ENCODE measurements at regions not wholly inside any gene's neighbourhood (a gene's known extent, or its start where the extent isn't known, plus 50 kb on each side); places are given as distances from the start of the nearest gene placed in this dataset.
"Not testable (repeated sequence)": the region's sequence is repeated elsewhere in the genome, so short reads cannot be mapped to it uniquely, and the experiment has no call there.

DNA sequence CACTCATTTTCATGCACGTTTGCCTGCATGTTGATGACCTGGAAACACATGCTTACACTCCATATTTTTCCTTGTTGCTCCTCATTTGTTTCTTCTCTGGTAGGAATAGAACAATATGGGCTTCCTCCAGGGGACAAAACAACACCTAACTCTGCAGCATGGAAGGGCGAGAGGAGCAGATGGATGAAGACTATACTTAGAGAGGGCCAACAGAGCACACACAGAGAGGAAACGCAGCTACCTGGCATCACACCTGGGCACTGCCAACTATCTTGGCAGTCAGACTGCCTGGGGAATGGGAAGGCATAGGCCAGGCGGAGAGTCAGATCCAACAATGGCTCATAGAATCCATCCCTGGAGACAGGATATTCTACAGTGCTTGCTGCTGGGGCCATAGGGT lies 290.9 kb downstream of the CD83 start:
- DNase-seq = no peak

DNA sequence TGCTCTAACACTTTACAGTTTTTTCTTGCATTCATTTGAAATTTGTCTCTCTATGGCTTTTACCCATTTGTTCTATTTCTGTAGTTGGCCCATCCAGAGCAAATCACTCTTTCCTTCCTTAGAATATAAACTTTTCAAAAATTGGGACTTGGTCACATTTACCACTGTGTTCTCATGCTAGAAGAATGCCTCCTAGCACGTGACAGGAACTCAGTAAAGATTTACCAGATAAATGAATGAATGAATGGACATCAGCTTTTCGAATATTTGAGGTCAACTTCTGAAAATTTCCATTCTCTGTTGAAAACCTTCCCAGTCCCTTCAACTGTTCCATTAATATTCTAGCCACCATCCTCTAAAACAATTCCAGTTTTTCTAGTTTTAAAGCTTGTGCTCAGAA lies 294.5 kb downstream of the CD83 start:
- DNase-seq = no peak

DNA sequence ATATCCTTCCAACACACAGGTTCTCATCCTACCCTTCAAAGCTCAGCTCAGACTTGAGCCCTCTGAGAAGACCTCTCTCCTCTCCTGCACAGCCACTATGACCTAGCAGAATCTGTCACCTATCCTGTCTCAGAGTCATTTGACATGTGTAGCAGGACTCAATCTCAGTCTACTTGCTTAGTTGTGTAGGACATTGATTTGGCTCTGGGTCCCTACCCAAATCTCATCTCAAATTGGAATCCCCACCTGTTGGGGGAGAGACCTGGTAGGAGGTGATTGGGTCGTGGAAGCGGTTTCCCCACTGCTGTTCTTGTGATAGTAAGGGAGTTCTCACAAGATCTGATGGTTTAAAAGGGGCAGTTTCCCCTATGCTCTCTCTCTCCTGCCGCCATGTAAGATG lies 297.9 kb downstream of the CD83 start:
- DNase-seq = no peak

DNA sequence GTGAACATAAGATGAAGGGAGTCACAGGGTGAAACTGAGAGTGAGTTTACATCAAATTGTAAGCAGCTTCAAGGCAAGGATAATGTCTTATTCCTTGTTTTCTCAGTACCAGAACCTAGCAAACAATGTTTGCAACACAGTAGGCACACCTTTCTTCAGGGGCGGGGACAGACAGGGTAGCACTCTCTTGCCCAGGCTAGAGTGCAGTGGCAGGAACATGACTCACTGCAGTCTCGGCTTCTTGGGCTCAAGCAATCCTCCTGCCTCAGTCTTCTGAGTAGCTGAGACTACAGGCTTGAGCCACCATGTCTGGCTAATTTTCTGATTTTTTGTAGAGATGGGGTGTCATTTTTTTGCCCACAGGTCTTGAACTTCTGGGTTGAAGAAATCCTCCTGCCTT lies 299.8 kb downstream of the CD83 start:
- DNase-seq = no peak

DNA sequence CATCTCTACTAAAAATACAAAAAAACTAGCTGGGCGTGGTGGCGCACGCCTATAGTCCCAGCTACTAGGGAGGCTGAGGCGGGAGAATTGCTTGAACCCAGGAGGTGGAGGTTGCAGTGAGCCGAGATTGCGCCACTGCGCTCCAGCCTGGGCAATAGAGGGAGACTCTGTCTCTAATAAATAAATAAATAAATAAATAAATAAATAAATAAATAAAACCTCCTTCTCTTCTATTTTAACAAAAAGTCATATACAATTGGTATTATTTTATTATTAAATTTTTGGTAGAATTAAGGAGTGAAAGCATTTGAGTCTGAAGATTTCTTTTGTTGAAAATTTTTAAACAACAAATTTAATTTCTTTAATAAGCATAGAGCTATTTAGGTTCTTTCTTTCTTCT lies 301.7 kb downstream of the CD83 start:
- not testable (repeated sequence) for DNase-seq

DNA sequence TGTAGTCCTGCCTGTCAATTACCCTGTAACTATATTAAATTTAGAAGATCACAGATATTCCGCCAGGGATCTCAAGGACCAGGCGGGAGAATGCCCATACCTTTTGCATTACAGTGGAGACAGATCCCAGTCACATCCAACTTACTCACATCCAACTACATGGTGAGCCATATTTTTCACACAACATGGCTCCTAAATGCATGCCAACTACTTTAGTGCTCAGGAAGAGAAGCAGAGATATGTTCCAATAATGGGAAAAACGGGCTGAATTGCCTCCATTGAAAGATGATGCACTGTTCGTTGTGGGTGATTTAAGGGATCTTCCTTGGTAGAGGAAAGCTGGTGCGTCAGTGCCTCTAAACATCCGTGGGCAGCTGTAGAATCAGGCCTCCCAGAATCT lies 304.5 kb downstream of the CD83 start:
- DNase-seq = no peak

DNA sequence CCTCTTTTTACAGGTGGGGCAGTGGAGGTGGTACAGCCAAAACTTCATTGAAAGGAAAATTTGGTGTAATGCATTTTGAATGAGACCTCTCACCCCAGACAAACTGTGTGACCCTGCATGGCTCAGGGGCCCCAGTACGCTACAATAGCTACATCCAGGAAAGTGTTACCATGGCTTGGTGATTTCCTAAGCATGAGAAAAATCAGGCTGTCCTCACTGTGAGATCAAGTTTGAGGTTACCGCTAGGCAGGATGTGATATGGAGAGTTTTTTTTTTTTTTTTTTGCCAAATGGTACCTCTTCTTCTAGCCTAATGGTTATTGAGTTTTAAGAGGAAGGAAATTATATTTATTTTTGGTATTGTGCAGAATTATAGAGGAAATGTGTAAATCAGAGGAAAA lies 305.3 kb downstream of the CD83 start:
- no peak for DNase-seq

DNA sequence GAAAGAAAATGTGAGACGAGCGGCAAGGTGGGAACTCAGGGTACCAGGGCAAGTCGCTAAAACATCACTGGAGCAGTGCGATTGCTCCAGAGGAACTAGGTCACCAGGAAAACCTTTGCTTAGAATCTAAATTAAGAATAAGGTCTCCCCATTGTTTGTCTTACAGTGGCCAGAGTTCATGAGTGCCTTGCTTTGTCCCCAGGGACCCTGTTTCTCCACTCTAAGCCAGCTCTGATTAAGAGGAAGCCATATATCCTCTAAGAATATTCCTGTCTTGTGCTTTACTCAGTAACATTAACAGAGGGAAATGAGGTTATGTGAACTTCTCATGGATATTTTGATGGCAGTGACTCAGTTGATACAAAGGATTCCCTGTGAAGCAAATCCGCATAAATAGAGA lies 305.8 kb downstream of the CD83 start:
- DNase-seq = no peak

DNA sequence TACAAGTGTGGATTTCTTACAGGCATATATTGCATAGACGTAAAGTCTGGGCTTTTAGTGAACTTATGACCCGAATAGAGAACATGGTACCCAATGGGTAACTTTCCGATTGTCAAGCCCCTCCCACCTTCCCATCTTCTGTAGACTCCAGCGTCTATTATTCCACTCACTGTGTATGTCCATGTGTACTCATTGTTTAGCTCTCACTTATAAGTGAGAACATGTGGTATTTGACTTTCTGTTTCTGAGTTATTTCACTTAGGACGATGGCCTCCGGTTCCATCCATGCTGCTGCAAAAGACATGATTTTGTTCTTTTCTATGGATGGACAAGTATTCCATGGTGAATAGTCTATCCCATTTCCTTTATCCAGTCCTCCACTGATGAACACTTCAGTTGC lies 306.4 kb downstream of the CD83 start:
- no peak for DNase-seq

DNA sequence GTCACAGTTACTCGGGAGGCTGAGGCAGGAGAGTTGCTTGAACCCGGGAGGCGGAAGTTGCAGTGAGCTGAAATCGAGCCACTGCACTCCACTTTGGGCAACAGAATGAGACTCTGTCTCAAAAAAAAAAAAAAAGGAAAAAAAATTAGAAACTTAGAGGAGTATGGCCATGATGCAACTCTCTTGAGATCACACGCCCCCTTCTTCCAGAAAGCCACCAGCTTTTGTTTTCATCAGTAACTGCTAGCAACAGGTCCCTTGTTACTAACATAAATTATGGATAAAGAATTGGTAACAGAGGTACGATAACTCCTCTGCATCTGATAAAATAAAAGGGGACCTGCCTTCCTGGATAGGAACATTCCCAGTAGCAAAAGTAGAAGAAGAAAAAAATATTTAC lies 308.2 kb downstream of the CD83 start:
- no peak for DNase-seq

DNA sequence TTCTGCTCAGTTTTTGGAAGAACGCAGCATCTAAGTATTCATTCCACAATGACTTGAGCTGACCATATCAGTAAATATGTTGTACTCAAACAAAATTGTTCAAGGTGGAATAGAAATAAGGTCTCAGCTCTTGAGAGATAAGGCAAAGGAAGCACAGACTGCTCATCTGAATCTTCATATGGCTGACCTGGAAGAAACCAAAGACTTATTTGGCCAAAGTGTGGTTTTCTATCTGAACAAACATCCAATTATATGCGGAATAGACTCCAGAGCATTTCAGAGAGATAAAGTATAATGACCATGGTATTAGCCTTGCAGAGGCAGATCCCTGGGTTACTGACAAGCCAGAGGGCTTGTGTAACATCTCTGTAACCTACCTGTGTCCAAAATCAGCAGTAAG lies 308.7 kb downstream of the CD83 start:
- DNase-seq = no peak

DNA sequence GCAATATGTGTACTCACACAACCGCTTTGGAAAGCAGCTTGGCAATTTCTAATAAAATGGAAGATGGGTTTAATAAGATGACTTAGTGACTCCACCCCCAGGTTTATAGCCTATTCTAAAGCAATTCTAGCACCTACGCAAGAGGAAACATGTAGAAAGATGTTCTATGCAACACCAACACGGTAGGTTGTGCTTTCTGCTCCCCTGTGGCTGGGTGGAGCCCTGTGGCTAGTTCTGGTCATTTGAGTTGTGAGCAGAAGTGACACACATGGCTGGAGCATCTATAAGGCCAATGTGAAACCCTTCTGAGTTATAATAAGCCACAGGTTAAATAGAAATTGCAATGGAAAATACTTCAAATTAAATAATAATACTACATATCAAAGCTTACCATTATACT lies 310.7 kb downstream of the CD83 start:
- DNase-seq = no peak

DNA sequence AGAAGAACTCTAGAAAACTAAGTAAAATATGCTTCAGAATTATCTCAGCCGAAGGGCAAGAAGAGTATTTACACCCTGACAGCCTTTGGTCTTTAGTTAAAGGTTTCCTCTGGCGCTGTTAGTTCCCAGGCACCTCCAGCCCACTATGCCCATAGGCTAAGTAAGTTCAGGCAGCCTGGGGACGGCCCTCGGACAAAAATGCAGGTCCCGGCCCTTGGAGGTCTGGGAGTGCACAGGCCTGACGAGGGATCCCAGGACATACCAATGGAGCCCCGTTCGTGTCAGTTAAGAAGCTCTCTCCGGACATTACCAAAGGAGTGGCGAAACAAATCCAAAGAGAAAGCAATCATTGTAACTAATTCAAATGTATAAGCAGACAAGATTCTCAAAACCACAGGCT lies 311.8 kb downstream of the CD83 start:
- DNase-seq = no peak

DNA sequence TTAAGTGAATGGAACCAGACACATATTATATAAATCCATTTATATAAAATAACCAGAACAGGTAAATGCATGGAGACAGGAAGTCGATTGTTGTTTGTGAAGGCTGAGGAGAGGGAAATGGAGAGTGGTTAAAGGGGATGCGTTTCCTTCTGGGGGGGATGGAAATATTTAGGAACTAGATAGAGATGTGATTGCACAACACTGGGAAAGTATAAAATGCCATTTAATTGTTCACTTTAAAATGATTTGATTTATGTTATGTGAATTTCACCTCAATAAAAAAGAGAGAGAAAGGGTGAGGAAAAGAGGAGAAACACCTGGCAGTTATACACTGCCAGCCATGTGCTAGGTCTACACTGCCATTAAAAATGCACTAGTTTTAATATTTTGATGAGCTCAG lies 312.6 kb downstream of the CD83 start:
- no peak for DNase-seq

DNA sequence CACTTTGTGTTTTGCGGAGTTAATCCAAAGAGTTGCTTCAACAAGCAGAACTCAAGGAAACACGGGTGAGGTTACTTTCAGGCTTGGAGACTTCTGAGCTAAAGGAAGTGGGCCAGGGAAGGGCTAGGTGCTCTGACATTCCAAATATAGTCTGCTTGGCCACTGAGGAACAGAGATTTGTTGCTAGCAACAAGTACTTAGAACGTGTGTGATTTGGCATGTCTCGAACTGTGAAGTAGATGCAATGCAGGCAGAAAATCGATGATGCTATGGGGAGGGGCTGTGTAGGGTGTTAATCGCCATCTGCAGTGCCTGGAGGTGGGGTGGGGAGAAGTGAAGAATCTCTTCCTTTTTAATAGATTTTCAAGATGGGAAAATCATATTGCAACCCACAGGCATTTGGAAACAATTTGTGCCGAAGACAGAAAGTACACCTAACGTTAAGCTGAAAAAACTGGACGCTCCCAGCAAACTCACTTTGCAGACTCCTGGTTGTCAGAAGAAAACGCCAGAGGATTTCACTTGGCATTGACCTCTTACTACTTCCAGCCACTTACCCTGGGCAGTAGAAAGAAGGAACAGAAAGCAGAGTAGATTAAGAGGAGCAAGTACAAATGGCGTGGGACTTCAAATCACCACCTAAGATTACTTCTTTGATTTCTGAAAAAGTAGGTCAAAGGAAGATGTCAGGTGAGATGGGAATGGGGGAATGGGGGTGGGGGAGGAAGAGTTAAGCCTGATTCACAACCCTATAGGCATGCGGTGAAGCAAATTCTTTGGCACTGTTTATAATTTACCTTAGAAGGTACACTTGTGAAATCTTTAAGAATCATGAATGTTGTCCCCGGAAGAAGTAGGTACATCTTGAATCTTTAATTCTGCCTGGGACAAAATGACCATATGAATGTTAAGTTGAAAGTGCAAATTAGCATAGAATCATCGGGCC lies 314.1 kb downstream of the CD83 start:
- DNase-seq = no peak

DNA sequence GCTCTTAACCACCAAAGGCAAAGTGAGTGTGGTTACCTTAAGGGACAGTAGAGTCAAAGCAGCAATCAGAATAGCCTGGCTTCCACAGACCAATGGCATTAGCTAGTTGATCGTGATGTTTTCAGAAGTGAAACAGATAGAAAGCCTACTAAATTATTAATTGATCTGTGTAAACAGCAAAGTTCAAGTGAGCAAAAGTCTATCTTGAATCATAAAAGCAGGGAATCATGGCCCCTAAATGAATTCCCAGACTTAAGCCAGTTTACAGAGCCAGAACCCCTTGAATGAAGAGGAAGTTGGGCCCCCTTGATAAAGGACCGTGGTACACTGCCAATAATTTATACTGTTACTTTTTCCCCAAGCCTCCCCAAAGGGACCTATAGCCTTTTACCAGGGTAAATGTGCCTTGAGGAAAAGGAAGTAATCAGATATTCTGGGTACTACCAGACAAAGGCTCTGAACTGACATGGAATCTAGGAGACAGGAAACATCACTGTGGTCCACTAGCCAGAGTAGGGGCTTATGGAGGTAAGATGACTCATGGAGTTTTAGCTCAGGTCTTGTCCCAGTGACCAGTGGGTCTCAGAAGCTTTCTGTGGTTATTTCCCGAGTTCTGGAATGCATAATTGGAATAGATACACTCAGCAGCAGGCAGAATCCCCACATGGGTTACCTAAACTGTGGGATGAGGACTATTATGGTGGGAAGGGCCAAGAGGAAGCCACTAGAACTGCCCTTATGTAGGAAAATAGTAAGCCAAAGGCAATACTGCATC lies 317.5 kb downstream of the CD83 start:
- DNase-seq = no peak

DNA sequence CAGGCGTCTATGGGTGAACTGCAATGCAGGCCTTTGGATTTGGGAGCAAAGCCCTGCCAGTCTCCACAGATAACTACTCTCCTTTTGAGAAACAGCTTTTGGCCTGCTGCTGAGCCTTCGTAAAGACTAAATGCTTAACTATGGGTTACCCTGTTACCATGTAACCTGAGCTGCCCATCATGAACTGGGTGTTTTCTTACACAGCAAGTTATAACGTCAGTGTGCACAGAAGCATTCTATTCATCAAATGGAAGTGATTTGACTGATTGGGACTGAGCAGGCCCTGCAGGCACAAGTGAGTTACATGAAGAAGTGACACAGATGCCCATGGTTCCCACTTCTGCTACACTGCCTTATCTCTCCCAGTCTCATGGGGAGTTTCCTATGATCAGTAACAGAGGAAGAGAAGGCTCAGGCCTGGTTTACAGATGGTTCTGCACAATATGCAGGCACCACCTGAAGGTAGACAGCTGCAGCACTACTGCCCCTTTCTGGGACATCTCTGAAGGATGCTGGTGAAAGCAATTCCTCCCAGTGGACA lies 319.1 kb downstream of the CD83 start:
- no peak for DNase-seq

DNA sequence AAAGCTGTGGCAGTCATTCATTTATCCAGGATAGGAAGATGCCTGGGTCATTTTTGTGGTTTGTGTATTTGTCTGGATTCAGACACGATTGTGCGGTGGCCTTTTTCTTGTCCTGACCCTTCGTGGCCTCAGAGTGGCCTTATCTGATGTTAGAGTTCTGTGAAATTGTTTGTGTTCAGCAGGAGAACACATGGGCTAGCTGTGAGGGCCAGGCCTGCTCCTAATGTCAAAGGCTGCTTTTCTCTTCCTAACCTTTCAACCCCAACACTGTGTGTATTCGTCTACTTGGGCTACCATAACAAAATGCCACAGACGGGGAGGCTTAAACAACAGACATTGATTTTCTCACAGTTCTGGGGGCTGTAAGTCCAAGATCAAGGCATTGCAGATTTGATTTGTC lies 321.8 kb downstream of the CD83 start:
- DNase-seq = no peak

DNA sequence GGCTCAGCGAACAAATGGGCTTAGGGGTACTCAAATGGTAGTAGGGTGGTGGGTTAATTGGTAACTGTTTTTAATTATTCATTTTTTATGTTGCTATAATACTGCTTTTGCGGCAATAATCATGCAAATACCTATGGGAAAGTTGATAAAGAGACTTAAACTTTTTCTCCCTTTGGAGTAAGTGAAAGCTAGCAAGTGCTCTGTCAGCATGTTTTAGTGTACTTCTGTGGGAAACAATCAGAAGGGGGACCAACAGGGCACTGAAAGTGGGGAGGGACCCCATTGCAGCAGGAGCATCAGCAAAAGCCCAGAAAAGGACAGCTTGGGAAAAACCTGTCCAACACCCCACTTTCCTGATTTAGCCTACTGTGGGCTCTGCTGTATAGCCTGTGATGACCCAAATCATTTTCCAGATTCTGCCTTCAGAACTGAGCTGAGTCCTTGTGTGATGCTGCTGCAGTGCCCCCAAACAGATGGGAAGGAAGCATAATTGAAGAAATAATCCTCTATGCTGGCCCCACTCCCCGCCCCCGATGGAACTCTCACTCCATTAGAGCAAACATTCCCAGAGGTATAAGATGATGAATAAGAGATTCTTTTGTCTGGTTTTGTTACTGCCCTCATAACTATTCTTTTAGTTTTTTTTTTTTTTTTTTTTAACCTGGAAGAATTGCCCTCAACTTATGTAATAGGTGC lies 322.8 kb downstream of the CD83 start:
- DNase-seq = no peak

DNA sequence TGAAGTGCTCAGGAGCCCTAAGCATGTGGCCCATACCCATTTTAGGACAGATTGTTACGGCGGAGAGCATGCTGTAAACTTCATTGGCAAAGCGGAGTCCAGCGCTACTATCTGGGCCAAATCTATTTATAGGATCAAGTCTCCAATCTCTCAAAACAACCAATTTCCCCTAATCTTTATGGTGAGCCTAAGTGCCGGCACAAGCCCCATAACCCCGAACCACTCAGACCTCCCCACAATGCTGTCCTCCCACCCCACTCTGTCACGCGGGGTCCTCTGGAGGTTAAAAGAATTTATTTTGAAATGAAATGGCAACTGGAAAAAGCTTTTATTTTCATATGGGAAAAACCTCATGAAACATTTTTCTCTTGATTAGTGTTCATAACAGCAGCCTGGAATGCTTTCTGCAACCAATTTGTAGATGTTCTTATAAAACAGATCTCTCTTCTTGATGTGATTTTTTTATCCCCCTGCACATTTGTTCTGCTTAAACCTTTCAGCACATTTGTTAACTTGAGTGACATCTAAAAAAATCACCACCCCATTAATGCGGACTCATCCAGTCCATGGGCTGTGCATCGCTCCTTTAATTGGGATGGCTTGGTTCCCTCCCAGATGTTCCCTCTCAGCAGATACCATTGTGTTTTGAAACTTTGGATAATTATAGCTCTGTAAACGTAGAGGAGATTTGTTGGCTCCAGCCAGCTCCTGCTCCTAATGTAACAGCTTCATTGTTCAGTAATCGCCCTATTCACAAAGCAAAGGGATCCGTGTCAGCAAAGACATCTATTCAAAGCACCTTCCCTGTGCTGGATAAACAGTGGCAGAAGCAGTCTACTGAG lies 323.6 kb downstream of the CD83 start:
- no peak for DNase-seq

DNA sequence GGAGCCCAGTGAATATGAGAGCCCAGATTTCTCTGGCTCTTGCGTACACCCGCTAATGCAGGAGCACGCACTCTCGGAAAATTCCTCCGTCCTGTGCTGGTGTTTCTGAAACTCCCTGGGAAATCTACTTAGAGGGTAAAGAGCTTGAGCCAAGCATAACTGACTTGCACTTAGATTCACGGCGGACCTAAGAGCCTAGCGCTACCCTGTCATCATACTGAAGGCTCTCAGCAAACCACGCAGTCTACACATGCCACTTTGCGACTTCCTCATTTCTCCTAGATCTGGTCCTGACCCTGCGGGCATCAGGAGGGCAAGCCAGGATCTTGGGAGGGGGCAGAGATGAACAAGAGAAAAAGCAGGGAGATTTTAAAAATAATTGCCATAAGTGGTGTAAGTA lies 324.7 kb downstream of the CD83 start:
- no peak for DNase-seq

DNA sequence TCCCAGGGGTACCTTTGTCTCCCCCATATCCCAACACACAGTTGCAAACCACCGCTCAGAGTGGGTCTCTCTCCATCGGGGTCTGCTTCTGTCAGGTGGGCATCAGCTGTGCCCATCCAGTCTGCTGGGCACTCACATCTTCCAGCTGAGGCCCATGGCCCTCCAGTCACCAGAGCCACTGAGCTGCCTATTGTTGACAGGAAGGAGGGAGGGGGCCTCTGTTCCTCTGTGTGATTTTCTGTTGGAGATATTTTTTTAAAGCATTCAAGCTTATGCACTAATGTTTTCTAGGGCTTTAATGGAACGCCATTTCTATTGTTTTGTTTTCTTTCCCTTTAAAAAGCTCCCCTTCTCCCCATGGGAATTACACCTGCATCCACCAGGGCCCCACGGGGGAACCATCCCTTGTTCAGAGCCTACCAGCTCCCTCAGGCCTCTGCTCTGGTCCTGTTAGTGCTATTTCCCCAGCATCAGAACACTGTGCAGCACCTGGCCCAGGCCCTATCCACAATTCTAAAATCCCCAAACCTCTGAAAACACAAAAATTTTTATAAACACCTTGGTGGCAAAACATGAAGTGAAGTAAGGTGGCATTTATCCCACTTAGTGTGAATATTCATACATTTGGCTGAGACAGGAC lies 326.2 kb downstream of the CD83 start:
- DNase-seq = no peak
